K562 (cell line): ENCODE measurements at regions not wholly inside any gene's neighbourhood (a gene's known extent, or its start where the extent isn't known, plus 50 kb on each side); places are given as distances from the start of the nearest gene placed in this dataset.

ENCODE experiments used
- ATAC-seq: fragments of 200-7000 bp; cut with Tn5 transposase; 3 replicates; pipeline ENCODE4 v1.9.1; 2020; ENCODE audit warnings: moderate library complexity
- BruUV-seq: library from RNA; stranded (reverse); fragments of 400-500 nt; replicated peaks from 2 replicates; lab custom pipeline; 2021; lab: Mats Ljungman, UMichigan
- CTCF ChIA-PET: fragments of 300-600 bp; formaldehyde crosslinking; extraction: SDS; loops from one replicate; lab custom pipeline; 2021; ENCODE audit warnings: low intra/inter-chr PET ratio; lab: Yijun Ruan, JAX
- POLR2A ChIA-PET: fragments of 300-600, 350-650 bp; sonication (Branson Sonifier 250); formaldehyde crosslinking; extraction: SDS; loops from one replicate; lab custom pipeline; 2021; ENCODE audit warnings: antibody characterized with exemption, inconsistent platforms; lab: Yijun Ruan, JAX
- DNase-seq, 4 experiments: peaks; one replicate each; pipeline versions ENCODE4 v3.0.0 to v3.0.0-alpha.2; 2011 to 2018; ENCODE audit warnings: low spot score in 3 of 4, mixed read lengths in 3 of 4; ENCODE audit errors: extremely low read depth in 1 of 4
- FAIRE-seq: peaks from 2 replicates; lab custom pipeline; 2011; peaks lifted over from hg19 to GRCh38; lab: Jason Lieb, UNC
- H2AFZ ChIP-seq: 2 replicates; pipeline ENCODE4 v1.6.0; 2011; ENCODE audit warnings: low read depth, low read length, control low read depth, inconsistent platforms
- H3K27ac ChIP-seq: fragments of 200-600 bp; 3 replicates; pipeline ENCODE4 v1.8.0; 2011; ENCODE audit warnings: low read depth, mild to moderate bottlenecking, control low read depth, inconsistent platforms, low read length, moderate library complexity, mixed read lengths; ENCODE audit errors: extremely low read depth
- H3K27me3 ChIP-seq, 2 experiments: fragments of 300-600 bp in 1 of 2; 2 replicates in 1 of 2; 3 replicates in 1 of 2; pipeline versions ENCODE4 v1.6.0 to v1.8.0; 2011; ENCODE audit warnings: inconsistent platforms in 2 of 2, low read length in 2 of 2, mild to moderate bottlenecking in 1 of 2, mixed read lengths in 1 of 2, moderate library complexity in 1 of 2; ENCODE audit not compliant: control insufficient read depth in 2 of 2, insufficient read depth in 2 of 2
- H3K36me3 ChIP-seq: fragments of 300-600 bp; 3 replicates; pipeline ENCODE4 v1.8.0; 2011; ENCODE audit warnings: mild to moderate bottlenecking, low read length, inconsistent platforms; ENCODE audit not compliant: control insufficient read depth, insufficient read depth
- H3K4me1 ChIP-seq, 2 experiments: fragments of 200-600 bp in 1 of 2; replicated peaks in 1 of 2; 2 replicates in 1 of 2; 3 replicates in 1 of 2; pipeline versions ENCODE4 v1.5.1 to v1.8.0; 2011; ENCODE audit warnings: inconsistent platforms in 2 of 2, low read length in 2 of 2, mild to moderate bottlenecking in 1 of 2, mixed read lengths in 1 of 2, moderate library complexity in 1 of 2; ENCODE audit not compliant: control insufficient read depth in 2 of 2, insufficient read depth in 2 of 2
- H3K4me2 ChIP-seq: 2 replicates; pipeline ENCODE4 v1.6.1; 2011; ENCODE audit warnings: low read length, control low read depth, inconsistent platforms, mixed read lengths; ENCODE audit not compliant: insufficient read depth
- H3K4me3 ChIP-seq: fragments of 200-600 bp; sonication (generic), shearing (Covaris generic); 2 replicates; pipeline ENCODE4 v1.5.1; 2016; ENCODE audit warnings: control low read depth, inconsistent platforms
- H3K79me2 ChIP-seq: fragments of 200-600 bp; 3 replicates; pipeline ENCODE4 v1.8.0; 2011; ENCODE audit warnings: low read length, inconsistent platforms; ENCODE audit not compliant: control insufficient read depth, insufficient read depth
- H3K9ac ChIP-seq, 2 experiments: 2 replicates each; pipeline versions ENCODE4 v1.6.0 to v1.6.1; 2011; ENCODE audit warnings: low read depth in 2 of 2, low read length in 2 of 2, control low read depth in 1 of 2, inconsistent platforms in 1 of 2, mild to moderate bottlenecking in 1 of 2, mixed read lengths in 1 of 2; ENCODE audit not compliant: insufficient read depth in 1 of 2
- H3K9me1 ChIP-seq: one replicate; pipeline ENCODE4 v1.6.0; 2011; ENCODE audit warnings: inconsistent platforms, mild to moderate bottlenecking, low read length, moderate library complexity; ENCODE audit not compliant: control insufficient read depth, insufficient read depth
- H3K9me3 ChIP-seq: replicated peaks from 2 replicates; pipeline ENCODE4 v1.5.1; 2011; ENCODE audit warnings: low read depth, low read length, inconsistent platforms; ENCODE audit not compliant: control insufficient read depth, insufficient read depth
- H4K20me1 ChIP-seq: replicated peaks from 2 replicates; pipeline ENCODE4 v1.6.1; 2011; ENCODE audit warnings: low read length, inconsistent platforms, mixed read lengths; ENCODE audit not compliant: control insufficient read depth, insufficient read depth
- FOXK1 ChIP-seq: sonication (generic); formaldehyde crosslinking; IDR thresholded peaks from 2 replicates; pipeline ENCODE4 v1.8.0; 2022; ENCODE audit warnings: missing genetic modification reagents, mild to moderate bottlenecking, borderline replicate concordance
- GABPB2 ChIP-seq: fragments of 250-450 bp; sonication (Bioruptor Pico); conservative IDR thresholded peaks from 2 replicates; pipeline ENCODE4 v1.5.1; 2021; ENCODE audit warnings: mild to moderate bottlenecking
- GATA2 ChIP-seq: sonication (generic); formaldehyde crosslinking; IDR thresholded peaks from 2 replicates; pipeline ENCODE4 v1.4.0; 2020; ENCODE audit warnings: mild to moderate bottlenecking, missing genetic modification reagents
- NFIX ChIP-seq: fragments of 250-450 bp; sonication (Bioruptor Pico); IDR thresholded peaks from 2 replicates; pipeline ENCODE4 v1.4.0; 2020; ENCODE audit warnings: low read depth, mild to moderate bottlenecking, moderate library complexity
- POLR2G ChIP-seq: fragments of 200-400 bp; formaldehyde crosslinking; IDR thresholded peaks from 2 replicates; pipeline ENCODE4 v1.6.1; 2017; ENCODE audit warnings: low read depth, mild to moderate bottlenecking, antibody characterized with exemption, low read length, moderate library complexity
- SOX6 ChIP-seq: fragments of 450-650 bp; IDR thresholded peaks from 2 replicates; pipeline ENCODE4 v1.6.1; 2014; ENCODE audit warnings: mild to moderate bottlenecking
- THRAP3 ChIP-seq: fragments of 450-650 bp; IDR thresholded peaks from 2 replicates; pipeline ENCODE4 v1.6.1; 2016; ENCODE audit warnings: mild to moderate bottlenecking, inconsistent platforms, borderline replicate concordance
- TOE1 ChIP-seq, 2 experiments: fragments of 450-650 bp in 1 of 2; sonication (generic) in 1 of 2; formaldehyde crosslinking in 1 of 2; IDR thresholded peaks; 2 replicates each; pipeline versions ENCODE4 v1.7.1 to v1.8.0; 2016 to 2022; ENCODE audit warnings: borderline replicate concordance in 2 of 2, mild to moderate bottlenecking in 2 of 2, antibody characterized with exemption in 1 of 2, inconsistent platforms in 1 of 2, low read depth in 1 of 2, missing genetic modification reagents in 1 of 2, moderate library complexity in 1 of 2
- ZNF121 ChIP-seq: sonication (generic); formaldehyde crosslinking; conservative IDR thresholded peaks from 2 replicates; pipeline ENCODE4 v1.8.0; 2022; ENCODE audit warnings: missing genetic modification reagents
- ZNF239 ChIP-seq: fragments of 250-450 bp; sonication (Bioruptor Pico); IDR thresholded peaks from 2 replicates; pipeline ENCODE4 v1.4.0; 2020; ENCODE audit warnings: mild to moderate bottlenecking
- ZNF347 ChIP-seq: fragments of 450-650 bp; formaldehyde crosslinking; IDR thresholded peaks from 2 replicates; pipeline ENCODE4 v1.4.0; 2020; ENCODE audit warnings: low read depth, mild to moderate bottlenecking, moderate library complexity
- ZNF707 ChIP-seq: fragments of 250-450 bp; sonication (Bioruptor Pico); conservative IDR thresholded peaks from 2 replicates; pipeline ENCODE4 v1.8.0; 2022; ENCODE audit warnings: inconsistent platforms, mild to moderate bottlenecking, moderate library complexity
- ZNF77 ChIP-seq: fragments of 250-450 bp; sonication (Bioruptor Pico); IDR thresholded peaks from 2 replicates; pipeline ENCODE4 v1.5.0; 2020
- WGBS: fragments of 100-300 bp; shearing (Covaris generic); methylation state at CpG from one replicate; pipeline ENCODE4 v1.1.6; 2016; ENCODE audit warnings: low coverage, mixed read lengths; ENCODE audit not compliant: insufficient coverage; ENCODE audit errors: missing lambda C conversion rate; 5-methylcytosine and 5-hydroxymethylcytosine counted together
- in situ Hi-C: fragments of 300-500 bp; cut with MboI; formaldehyde crosslinking; loops from 4 replicates; pipeline ENCODE4 v1.15.0; 2018; ENCODE audit warnings: inconsistent platforms, mixed read lengths
- intact Hi-C: fragments of 100-400 bp; cut with micrococcal nuclease; formaldehyde crosslinking; loops from 2 replicates; pipeline ENCODE4 v1.14.2; 2022

DNA sequence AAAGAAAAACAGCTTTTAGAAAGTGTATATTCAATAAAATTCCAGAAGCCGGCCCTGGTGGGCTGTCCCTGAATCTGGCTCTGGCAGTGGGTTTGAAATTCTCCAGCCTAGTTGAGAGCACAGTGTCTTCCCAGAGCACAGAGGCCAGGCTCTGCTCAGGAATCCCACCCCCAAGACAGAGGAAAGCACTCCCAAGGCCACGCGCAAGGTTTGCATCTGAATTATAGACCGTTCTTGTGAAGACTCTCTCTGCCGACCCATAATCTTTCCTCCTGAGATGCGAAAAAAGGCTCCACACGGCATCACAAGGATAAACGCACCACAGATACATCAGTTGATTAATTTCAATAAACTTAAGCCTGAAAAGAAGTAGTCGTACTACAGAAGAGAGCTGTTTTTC is 342.2 kb downstream of the CMPK2 start:
- POLR2A ChIA-PET = no interaction called here
- no peaks in the 10 kb centered on the region for H3K27me3 ChIP-seq
- no peaks in the 10 kb centered on the region for H3K9me1 ChIP-seq
- CTCF ChIA-PET = no interaction called here
- H3K4me3 ChIP-seq = no peak overlapping the region
- in situ Hi-C loops (no loop called here), intact Hi-C loops (no loop called here)
- no peaks in the 10 kb centered on the region for H3K4me1 ChIP-seq
- ATAC-seq = no peak
- FAIRE-seq = no peak
- no peak overlapping the region for H3K9ac ChIP-seq
- H3K4me2 ChIP-seq = no peak overlapping the region
- no peaks in the 10 kb centered on the region for H4K20me1 ChIP-seq
- BruUV-seq = no TSS peak
- no peaks in the 10 kb centered on the region for H3K9me3 ChIP-seq
- DNase-seq = no peak
- no peaks in the 10 kb centered on the region for H3K79me2 ChIP-seq
- no peaks in the 10 kb centered on the region for H3K36me3 ChIP-seq
- no peak overlapping the region for H3K27ac ChIP-seq
- TF ChIP-seq GABPB2 (CRISPR knock-in tag) = no peak
- TF ChIP-seq THRAP3 = no peak
- no peak for TF ChIP-seq ZNF121
- TF ChIP-seq NFIX = no peak
- TF ChIP-seq GATA2 (CRISPR knock-in tag) = no peak
- no peak for TF ChIP-seq ZNF239
- TF ChIP-seq SOX6 = no peak
- TF ChIP-seq TOE1 (IDR thresholded peaks at IDR 0.05; ENCODE audit: borderline replicate concordance) = no peak
- TF ChIP-seq TOE1 (CRISPR knock-in tag; IDR thresholded peaks at IDR 0.05; ENCODE audit: borderline replicate concordance, low read depth) = no peak
- no peak for TF ChIP-seq ZNF347 (CRISPR knock-in tag)
- TF ChIP-seq ZNF707 (CRISPR knock-in tag) = no peak
- TF ChIP-seq POLR2G = no peak
- no peak for TF ChIP-seq ZNF77
- no peak for TF ChIP-seq FOXK1 (CRISPR knock-in tag)
- H2AFZ ChIP-seq = no peak overlapping the region
- 7% methylated on average over 9 of the region's 9 CpGs for WGBS
